Kidney (tissue), 13 donors: ENCODE measurements at regions not wholly inside any gene's neighbourhood (a gene's known extent, or its start where the extent isn't known, plus 50 kb on each side); places are given as distances from the start of the nearest gene placed in this dataset.

Source experiments
- DNase-seq, 5 donors: peaks; one replicate each; pipeline ENCODE4 v3.0.0-alpha.2; 2013 to 2020
- FAIRE-seq: peaks from 2 replicates; lab custom pipeline; 2012; peaks lifted over from hg19 to GRCh38; lab: Jason Lieb, UNC
- H3K27ac ChIP-seq, 2 donors: one replicate each; pipeline ENCODE4 v1.7.0; 2013; ENCODE audit warnings: low read depth in 2 of 2, low read length in 2 of 2, inconsistent platforms in 1 of 2
- H3K27me3 ChIP-seq: one replicate; pipeline ENCODE4 v1.7.1; 2013; ENCODE audit warnings: low read length, inconsistent platforms; ENCODE audit not compliant: control insufficient read depth, insufficient read depth
- H3K36me3 ChIP-seq, 3 donors: one replicate each; pipeline versions ENCODE4 v1.7.0 to v1.7.1; 2013; ENCODE audit warnings: low read length in 3 of 3, control low read depth in 1 of 3, inconsistent platforms in 1 of 3; ENCODE audit not compliant: insufficient read depth in 3 of 3, control insufficient read depth in 2 of 3
- H3K4me1 ChIP-seq, 3 donors: one replicate each; pipeline versions ENCODE4 v1.7.0 to v1.7.1; 2013; ENCODE audit warnings: low read length in 3 of 3, inconsistent platforms in 1 of 3, low read depth in 1 of 3; ENCODE audit not compliant: control insufficient read depth in 2 of 3, insufficient read depth in 2 of 3
- H3K4me3 ChIP-seq, 3 donors: one replicate each; pipeline versions ENCODE4 v1.7.0 to v1.8.1; 2013; ENCODE audit warnings: low read length in 3 of 3, control low read depth in 1 of 3, inconsistent platforms in 1 of 3
- H3K9ac ChIP-seq, 3 donors: one replicate each; pipeline versions ENCODE4 v1.7.0 to v1.7.1; 2013; ENCODE audit warnings: low read length in 3 of 3, control low read depth in 1 of 3, inconsistent platforms in 1 of 3
- H3K9me3 ChIP-seq, 3 donors: one replicate each; pipeline versions ENCODE4 v1.7.0 to v1.7.1; 2013; ENCODE audit warnings: low read length in 3 of 3, control low read depth in 1 of 3, inconsistent platforms in 1 of 3; ENCODE audit not compliant: control insufficient read depth in 2 of 3, insufficient read depth in 1 of 3
- CTCF ChIP-seq: IDR thresholded peaks from 3 replicates; pipeline ENCODE4 v1.5.1; 2012; ENCODE audit warnings: mild to moderate bottlenecking, moderate library complexity, borderline replicate concordance; ENCODE audit not compliant: insufficient read depth; ENCODE audit errors: extremely low read depth
- intact Hi-C: fragments of 100-400 bp; cut with DNase I; formaldehyde crosslinking; loops from one replicate; pipeline ENCODE4 v1.11.1; 2022
- donor health status: control.
- donor health status: control.
- donor health status: control.
- donor health status: control.
- donor health status: control.
- donor health status: DM: yes; HTN: yes; CAD: no.
- donor health status: Normal renal cell carcinoma (clear cell type).

- intact Hi-C loops: no loop called here
- H3K36me3 ChIP-seq: peaks cover 0 to 4% (median 2%) of the 10 kb centered on the region in 3 donors
- no peak overlapping the region for H3K27ac ChIP-seq
- H3K27me3 ChIP-seq: no peaks in the 10 kb centered on the region
- no peak for TF ChIP-seq CTCF
- peaks cover 0 to 20% (median 4%) of the 10 kb centered on the region in 3 donors for H3K4me1 ChIP-seq
- DNase-seq (no peak), FAIRE-seq (no peak)
- no peak overlapping the region for H3K4me3 ChIP-seq
- H3K9ac ChIP-seq: no peak overlapping the region
- H3K9me3 ChIP-seq: no peaks in the 10 kb centered on the region
Observed at GRCh38 chr12:124437617-124438436, 129.6 kb downstream of the NCOR2 start.

GRCh38 chr12:124437121-124437520 lies 130.3 kb downstream of the NCOR2 start:
- DNase-seq: no peak
- intact Hi-C loops: no loop called here
- Histone ChIP-seq H3K4me1 (peaks cover 0 to 20% (median 4%) of the 10 kb centered on the region in 3 donors), H3K4me3 (no peak overlapping the region), H3K36me3 (no peaks in the 10 kb centered on the region), H3K27me3 (no peaks in the 10 kb centered on the region), H3K9ac (no peak overlapping the region), H3K9me3 (no peaks in the 10 kb centered on the region), H3K27ac (no peak overlapping the region)
- TF ChIP-seq CTCF: no peak
- FAIRE-seq: no peak

GRCh38 chr12:124436366-124436765 lies 131.0 kb downstream of the NCOR2 start:
- Histone ChIP-seq H3K27ac (no peak overlapping the region), H3K9me3 (peaks cover 0 to 1% (median 0%) of the 10 kb centered on the region in 3 donors), H3K36me3 (no peaks in the 10 kb centered on the region), H3K4me1 (peaks cover 0 to 22% (median 4%) of the 10 kb centered on the region in 3 donors), H3K9ac (no peak overlapping the region), H3K4me3 (no peak overlapping the region), H3K27me3 (no peaks in the 10 kb centered on the region)
- DNase-seq (no peak), FAIRE-seq (no peak)
- intact Hi-C loops: no loop called here
- no peak for TF ChIP-seq CTCF
